Hematopoietic multipotent progenitor cell treated with erythropoietin and hydrocortisone succinate and interleukin-3 and kit ligand, for 15 days (in vitro differentiated cells): ENCODE measurements at regions not wholly inside any gene's neighbourhood (a gene's known extent, or its start where the extent isn't known, plus 50 kb on each side); places are given as distances from the start of the nearest gene placed in this dataset.

Experiments
- DNase-seq: peaks from one replicate; pipeline ENCODE4 v3.0.0-alpha.2; 2015; ENCODE audit warnings: low spot score

DNA sequence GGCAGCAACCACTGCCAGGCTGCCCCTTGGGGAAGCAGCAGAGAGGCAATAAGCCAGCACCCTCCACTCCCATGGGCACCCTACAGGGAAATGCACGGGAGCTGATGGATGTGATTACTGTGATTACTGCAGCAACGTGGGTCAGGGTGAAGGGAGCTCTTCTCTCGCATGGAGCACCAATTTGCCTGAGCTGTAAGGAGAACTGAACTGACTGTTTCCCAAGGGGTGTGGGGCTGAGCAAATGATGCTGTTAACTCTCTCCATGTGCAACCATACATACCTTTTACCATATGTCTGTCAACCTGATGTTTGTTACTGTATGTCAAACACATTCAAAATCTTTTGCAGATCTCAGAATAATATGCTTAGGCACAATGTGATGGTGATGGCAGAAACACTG lies 680.6 kb downstream of the SQOR start:
- no peak for DNase-seq

DNA sequence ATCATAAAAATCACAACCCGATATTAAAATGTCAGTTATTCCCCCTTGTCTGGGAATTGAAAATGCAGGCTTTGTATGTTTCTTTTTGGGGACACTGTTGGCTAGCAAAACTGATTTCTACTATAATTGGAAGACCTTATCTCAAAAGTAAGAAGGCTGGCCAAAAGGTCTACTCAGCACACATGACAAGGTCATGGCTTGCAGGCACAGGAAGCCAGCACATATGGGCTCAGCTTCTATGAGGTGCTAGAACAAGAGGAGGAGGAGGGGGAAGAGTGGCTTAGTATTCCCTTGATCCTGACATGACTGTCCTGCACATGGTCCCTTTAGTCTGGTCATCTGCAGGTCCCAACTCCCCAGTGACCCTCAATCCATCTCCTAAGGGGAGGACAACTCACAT lies 681.2 kb downstream of the SQOR start:
- DNase-seq, result no peak

GRCh38 chr15:46317029-46317428 lies 682.2 kb downstream of the SQOR start:
- DNase-seq, result no peak

DNA sequence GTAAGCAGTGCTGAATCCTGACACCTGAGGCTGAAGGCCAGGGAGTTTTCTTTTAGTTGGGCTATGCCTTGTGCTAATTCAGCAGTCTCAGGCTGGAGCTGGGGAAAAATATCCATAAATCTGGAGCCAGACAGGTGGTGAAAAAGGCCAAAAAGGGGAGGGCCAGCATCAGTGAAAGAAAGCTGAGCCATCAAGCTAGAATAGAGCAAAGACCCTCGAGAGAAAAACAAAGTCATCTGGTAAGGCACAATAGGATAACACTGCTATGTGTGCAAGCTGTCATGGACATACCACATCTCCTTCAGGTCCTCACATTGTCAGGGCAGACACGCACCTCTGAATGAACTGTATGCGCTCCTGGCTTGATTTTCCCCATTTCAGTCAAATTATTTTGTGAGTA lies 687.9 kb downstream of the SQOR start:
- DNase-seq, result no peak

DNA sequence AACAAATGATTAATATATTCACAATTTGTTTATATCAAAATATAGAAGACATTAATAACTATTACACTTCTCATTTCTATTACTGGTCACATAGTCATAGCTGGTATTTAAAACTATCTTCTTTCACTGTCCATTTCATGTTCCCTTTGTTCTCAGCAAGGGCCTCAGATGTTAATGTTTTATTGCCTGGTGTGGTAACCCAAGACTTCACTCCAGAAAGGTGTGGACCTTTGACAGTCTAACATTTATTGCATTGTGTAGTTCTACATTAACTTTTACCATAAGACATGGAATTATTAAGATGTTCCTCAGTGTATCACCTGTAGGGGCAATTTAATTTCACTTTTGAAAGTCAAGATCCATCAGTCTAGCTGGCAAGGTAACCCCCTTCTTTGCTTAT lies 691.3 kb downstream of the SQOR start:
- no peak for DNase-seq

DNA sequence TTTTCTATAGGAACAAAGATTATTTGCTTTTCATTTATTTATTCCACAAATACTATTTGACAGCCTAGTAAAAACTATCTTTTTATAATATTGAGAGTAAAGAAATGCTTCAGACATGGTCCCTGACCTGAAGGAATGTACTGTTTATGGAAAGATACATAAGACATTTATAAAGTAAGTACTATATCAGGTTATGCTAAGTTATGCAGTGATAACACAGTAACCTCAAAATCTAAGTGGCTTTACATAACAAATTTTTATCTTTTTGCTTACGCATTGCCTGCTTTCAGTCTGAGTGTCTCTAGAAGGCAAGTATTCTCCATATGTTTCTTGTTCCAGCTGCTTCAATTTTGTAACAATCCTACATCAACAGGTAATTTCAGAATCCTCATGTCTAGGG lies 694.0 kb downstream of the SQOR start:
- no peak for DNase-seq

- DNase-seq, result no peak
Measured at GRCh38 chr15:46329876-46330275, 695.0 kb downstream of the SQOR start.

DNA sequence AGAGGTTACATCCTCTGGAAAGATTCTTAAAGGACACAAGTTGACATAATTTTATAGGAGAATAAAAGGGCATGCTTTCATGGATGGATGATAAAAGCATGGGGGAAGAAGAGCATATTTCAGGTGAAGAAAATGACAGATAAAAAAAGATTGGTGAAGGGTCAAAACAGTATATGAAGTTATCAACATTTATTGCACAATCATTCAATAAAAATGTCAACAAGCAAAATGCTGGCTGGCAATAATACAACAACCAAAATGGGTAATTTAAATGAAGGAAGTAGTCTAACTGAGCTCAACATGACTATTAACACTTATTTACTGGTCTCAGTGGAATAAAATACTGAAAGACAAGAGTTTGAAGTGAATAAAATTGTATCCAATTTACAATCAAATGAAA lies 696.7 kb downstream of the SQOR start:
- DNase-seq, result no peak

DNA sequence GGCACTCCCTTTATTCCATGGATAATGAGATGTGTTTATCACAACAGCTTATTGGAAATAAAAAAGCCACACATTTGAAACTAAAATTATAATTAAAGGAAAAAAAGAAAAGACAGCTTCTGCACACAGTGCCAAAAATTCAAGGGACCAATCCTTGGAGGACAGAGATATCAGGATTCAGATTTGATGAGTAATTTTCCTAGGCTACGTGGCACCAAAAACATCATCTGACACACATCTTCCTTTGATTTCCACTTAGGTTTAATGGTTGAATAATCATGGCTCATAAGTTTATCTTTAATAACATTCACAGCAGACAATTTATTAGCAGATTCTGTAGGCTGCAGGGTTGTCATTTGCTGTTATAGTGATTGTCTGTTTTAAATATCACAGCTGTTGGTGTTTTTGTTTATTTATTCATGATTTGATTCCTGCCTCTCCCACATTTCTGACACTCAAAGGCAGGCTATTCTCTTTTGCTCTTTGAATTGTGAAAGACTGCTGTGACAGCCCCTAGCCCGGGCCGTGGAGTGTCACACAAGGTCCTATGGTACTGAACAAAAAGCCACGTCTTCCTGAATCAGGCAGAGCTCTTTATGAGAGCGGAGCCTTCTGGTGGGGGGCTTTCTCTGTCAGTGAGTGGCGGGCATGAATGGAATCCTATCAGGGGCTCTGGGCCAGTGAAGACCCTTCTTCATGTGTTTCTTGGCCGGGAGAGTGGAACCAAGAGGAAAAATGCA lies 708.5 kb downstream of the SQOR start:
- no peak for DNase-seq

DNA sequence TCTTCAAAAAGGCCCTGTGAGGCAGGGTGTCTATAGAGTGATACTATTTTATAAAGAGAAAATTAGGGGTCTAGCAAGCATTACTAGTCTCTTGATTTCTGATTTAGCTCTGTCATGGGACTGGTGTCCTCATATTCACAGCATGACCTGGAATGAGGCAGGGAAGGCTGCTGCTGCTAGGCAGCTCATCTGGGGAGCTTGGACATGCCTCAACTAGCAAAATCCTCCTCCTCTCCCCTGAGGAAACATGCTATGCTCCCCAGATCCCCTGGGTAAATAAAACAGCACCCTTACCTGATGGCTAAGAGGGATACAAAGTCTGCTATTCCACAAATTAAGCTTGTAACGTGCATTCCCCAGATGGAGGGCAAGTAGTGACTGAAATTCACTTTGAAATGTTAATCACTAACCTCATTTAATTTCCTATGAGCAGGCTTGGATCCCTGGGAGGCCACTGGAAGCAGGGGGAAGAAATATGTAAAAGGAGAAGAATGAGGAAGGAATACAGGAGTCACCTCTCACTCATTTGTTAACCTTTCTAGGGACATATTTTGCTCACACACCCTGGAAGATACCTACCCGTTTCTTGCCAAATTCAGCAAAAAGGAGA lies 709.4 kb downstream of the SQOR start:
- no peak for DNase-seq

GRCh38 chr15:46344915-46345314 lies 710.1 kb downstream of the SQOR start:
- no peak for DNase-seq

GRCh38 chr15:46354443-46354842 lies 719.6 kb downstream of the SQOR start:
- no peak for DNase-seq

GRCh38 chr15:46365572-46365971 lies 730.7 kb downstream of the SQOR start:
- no peak for DNase-seq

DNA sequence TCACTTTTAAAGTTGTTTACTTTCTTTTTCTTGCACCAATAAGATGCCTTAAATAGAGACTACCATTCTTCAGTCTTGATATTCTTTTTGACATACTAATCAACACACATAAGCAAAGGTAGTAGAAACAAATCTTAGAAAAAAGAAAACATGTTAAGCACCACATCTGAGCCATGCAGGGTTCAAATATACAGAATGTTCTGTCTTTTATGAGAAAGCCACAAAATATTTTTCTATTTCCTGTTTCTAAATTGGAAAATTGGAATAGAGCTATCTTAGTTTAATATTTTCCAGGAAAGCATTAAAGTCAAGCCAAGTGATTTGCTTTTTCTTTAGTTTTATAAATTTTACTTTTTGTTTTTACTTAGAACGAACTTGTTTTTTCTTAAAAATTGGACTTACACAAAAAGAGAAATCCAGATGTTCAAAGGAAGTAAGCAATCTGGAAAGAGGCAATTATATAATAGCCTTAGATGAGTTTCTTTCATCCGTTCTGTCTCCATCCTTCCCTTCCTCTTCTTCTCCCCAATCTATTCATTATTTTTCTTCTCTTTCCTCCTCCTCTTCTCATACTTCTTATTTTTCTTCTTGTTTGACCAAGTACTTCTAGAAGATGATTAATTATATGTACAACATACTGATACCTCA lies 731.7 kb downstream of the SQOR start:
- DNase-seq, result no peak

DNA sequence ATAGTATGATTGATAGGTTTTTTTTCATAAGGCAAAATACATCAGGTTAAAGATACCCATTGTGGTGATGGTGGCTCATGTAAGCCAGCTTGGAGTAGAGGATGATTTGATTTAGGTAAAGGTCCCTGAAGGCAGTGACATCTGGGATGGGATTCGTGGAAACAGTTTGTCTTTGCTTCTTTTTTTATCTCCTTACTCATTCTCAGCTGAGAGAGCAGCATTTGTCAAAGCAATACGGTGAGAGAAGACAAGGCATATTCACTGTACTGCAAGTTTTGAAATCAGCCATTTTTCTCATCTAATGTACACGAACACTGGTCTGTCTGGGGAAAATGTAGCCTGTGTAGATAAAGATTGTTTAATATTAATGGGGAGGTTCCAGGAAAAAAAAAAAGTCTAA lies 749.1 kb downstream of the SQOR start:
- no peak for DNase-seq

DNA sequence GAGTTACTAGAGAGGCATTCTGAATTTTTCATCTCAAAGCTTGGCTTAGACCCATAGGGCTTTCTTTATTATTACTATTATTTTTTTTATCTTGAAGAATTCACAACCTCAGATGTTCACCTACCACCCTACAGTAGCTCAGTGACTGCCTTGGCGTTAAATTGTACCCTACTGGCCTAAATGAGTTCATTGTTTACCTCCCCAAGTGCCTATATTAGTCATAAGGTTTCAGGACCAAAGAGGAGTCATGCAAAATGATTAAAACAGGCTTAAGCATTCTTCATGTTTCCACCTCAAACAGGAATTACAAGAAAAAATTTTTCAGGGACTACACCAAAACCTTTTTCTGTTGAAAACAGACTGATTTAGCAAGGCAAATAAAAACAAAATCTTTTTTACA lies 751.5 kb downstream of the SQOR start:
- no peak for DNase-seq

- DNase-seq, result no peak
Measured at GRCh38 chr15:46389739-46390138, 754.9 kb downstream of the SQOR start.

DNA sequence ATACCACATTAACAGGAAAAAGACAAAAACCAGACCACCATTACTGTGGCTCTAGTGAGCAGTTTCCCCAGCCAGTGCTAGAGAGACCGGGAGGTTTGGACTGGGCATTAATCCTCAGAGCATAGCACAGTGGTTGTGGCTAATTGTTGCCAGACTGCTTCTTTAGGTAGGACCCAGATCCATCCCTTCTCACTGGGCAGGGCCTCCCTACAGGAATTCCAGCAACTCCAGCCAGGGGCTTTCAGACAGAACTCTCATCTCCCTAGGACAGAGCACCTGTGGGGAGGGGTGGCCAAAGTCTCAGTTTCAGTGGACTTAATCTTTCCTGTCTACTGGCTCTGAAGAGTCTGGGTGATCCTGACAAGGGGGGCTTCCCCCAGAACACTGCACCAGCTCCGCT lies 759.6 kb downstream of the SQOR start:
- no peak for DNase-seq

DNA sequence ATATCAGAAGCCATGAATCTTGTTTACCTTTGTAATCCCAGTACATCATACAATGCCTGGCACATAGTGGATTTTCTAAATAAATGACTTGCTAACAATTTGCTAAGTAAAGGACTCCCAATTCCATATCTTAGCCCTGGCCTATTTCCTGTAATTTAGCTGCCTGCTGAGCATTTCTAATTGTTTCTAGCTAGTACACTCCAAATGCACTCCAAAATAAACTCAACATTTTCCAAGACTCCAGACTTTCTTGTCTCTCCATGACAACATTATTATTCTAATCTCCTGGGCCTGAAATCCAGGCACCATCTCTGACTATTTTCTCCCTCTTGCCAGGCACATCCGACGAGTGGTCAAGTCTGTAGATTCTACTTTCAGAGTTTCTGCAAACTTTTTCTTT lies 773.5 kb downstream of the SQOR start:
- DNase-seq, result no peak

DNA sequence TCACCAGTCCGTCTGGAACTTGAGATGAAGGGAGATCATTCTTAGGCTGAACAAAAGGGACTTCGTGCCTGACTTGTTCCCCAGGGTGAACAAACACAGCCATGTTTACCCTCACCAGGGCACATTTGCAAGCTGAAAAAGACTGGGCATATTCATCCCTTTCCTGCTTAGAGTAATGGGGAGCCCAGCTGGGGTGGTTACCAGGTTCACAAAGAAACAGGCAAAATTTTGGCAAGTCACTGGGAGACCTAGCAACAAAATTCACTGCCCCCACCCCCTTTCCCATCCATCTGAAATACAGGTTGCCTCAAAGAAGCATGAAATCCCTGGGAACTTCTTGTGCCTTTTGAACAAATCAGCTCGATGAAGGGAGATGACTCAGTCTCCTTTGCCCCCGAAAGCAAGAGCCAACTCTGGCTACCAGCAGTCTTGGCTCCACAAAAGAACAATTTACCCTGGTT lies 775.0 kb downstream of the SQOR start:
- no peak for DNase-seq

DNA sequence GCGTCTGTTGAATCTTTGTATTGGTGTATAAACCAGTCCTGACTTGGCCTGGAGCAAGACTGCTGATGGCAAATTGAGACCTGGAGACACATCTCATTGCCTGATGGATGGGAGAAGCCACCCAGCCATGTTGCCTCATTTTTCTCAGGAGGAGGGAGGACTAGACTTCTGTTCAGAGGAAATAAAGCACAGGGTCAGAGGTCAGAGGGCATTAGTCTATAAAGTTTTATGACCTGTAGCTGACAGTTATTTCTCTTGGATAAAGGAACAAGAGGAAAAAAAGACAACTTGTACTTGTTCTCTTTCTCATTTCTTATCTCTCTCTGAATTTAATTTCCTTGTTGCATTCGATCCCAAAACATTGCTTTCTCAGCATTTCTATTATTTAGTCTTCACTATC lies 775.9 kb downstream of the SQOR start:
- no peak for DNase-seq

- no peak for DNase-seq
Measured at GRCh38 chr15:46411900-46412299, 777.1 kb downstream of the SQOR start.

DNA sequence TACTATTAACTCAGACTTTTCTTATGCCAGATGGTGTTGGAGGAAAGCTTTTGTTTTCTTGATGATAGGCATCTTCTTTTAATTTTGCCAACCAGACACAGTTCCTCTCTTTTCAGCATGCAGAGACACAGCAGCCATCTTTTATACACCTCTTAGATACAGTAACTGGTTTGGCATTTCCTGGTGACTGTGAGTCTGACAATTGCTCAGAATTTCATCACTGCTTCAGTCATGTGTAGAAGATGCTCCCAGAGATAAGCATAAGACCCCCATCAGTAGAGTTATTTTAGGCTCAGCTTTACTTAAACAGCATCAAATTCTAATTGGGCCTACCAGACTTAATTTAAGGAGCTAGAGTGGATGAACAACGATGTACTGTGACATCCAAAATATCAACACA lies 779.0 kb downstream of the SQOR start:
- DNase-seq, result no peak

- DNase-seq, result no peak
Measured at GRCh38 chr15:46416544-46416943, 781.7 kb downstream of the SQOR start.
